ENCODE measurements at regions not wholly inside any gene's neighbourhood (a gene's known extent, or its start where the extent isn't known, plus 50 kb on each side); places are given as distances from the start of the nearest gene placed in this dataset.

GRCh38 chrX:80331285-80331684 is 89.0 kb upstream of the TENT5D start:
- no peaks in the 10 kb centered on the region; the same call in 2 of the 3 replicates for H3K9me3 ChIP-seq (replicated peaks; ENCODE audit: control insufficient read depth, insufficient read depth, low read length)
- ChIA-PET POLR2A (no interaction called here), SMC1A (ENCODE audit: uncharacterized antibody, unreplicated experiment) (no interaction called here), RAD21 (ENCODE audit: unreplicated experiment) (no interaction called here), CTCF (no interaction called here)
- in situ Hi-C loops (cut with MboI) (no loop called here), intact Hi-C loops (cut with micrococcal nuclease; ENCODE audit: unreplicated experiment) (no loop called here)
- H2AFZ ChIP-seq (ENCODE audit: control insufficient read depth, low read depth, low read length), result no peak overlapping the region
- no peak overlapping the region for H3K27ac ChIP-seq (ENCODE audit: control insufficient read depth, insufficient read depth)
- ATAC-seq, result no peak
- TF ChIP-seq SUPT20H (IDR thresholded peaks at IDR 0.05; ENCODE audit: borderline replicate concordance, control insufficient read depth, low read depth, low read length), result no peak
- TF ChIP-seq TCF12 (IDR thresholded peaks at IDR 0.05; ENCODE audit: low read depth, low read length), result no peak
- TF ChIP-seq ZNF622 (IDR thresholded peaks at IDR 0.05), result no peak
- no peak for TF ChIP-seq KLF5 (IDR thresholded peaks at IDR 0.05; ENCODE audit: partially characterized antibody)
- no peak for TF ChIP-seq IRF4 (IDR thresholded peaks at IDR 0.05; ENCODE audit: low read depth, low read length)
- no peak for TF ChIP-seq SUZ12 (IDR thresholded peaks at IDR 0.05; ENCODE audit: unreplicated experiment)
- TF ChIP-seq, protein P1, sequence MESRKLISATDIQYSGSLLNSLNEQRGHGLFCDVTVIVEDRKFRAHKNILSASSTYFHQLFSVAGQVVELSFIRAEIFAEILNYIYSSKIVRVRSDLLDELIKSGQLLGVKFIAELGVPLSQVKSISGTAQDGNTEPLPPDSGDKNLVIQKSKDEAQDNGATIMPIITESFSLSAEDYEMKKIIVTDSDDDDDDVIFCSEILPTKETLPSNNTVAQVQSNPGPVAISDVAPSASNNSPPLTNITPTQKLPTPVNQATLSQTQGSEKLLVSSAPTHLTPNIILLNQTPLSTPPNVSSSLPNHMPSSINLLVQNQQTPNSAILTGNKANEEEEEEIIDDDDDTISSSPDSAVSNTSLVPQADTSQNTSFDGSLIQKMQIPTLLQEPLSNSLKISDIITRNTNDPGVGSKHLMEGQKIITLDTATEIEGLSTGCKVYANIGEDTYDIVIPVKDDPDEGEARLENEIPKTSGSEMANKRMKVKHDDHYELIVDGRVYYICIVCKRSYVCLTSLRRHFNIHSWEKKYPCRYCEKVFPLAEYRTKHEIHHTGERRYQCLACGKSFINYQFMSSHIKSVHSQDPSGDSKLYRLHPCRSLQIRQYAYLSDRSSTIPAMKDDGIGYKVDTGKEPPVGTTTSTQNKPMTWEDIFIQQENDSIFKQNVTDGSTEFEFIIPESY (IDR thresholded peaks at IDR 0.05), result no peak
- TF ChIP-seq HDAC6 (IDR thresholded peaks at IDR 0.05; ENCODE audit: unreplicated experiment), result no peak
- TF ChIP-seq E2F8 (IDR thresholded peaks at IDR 0.05; ENCODE audit: low read depth, partially characterized antibody), result no peak
- no TSS peak for BruUV-seq (replicated peaks)
- H3K79me2 ChIP-seq (ENCODE audit: control insufficient read depth, insufficient read depth, low read length), result no peaks in the 10 kb centered on the region
- H4K20me1 ChIP-seq (ENCODE audit: control insufficient read depth, insufficient read depth), result no peaks in the 10 kb centered on the region
- no peak for DNase-seq (ENCODE audit: low read depth, low spot score)
- 20% methylated on average over 1 of the region's 1 CpG for WGBS (ENCODE audit: insufficient coverage, insufficient replicate concordance, low lambda C conversion rate, missing lambda C conversion rate)
- no peak overlapping the region for H3K4me3 ChIP-seq
- no peak overlapping the region for H3K9ac ChIP-seq (ENCODE audit: control insufficient read depth, insufficient read depth, low read length)
- no peaks in the 10 kb centered on the region for H3K27me3 ChIP-seq (replicated peaks in 1 of 2; ENCODE audit: control insufficient read depth in 2 of 2, insufficient read depth in 2 of 2, low read length in 1 of 2)
- H3K4me1 ChIP-seq (ENCODE audit: control insufficient read depth, insufficient read depth, low read length), result no peaks in the 10 kb centered on the region
- FAIRE-seq, result no peak
- no peaks in the 10 kb centered on the region for H3K36me3 ChIP-seq (ENCODE audit: control insufficient read depth in 2 of 2, insufficient read depth in 2 of 2, low read length in 1 of 2)
- H3K4me2 ChIP-seq (ENCODE audit: control insufficient read depth, insufficient read depth), result no peak overlapping the region

Data from GM12878 (cell line).